ENCODE measurements at regions not wholly inside any gene's neighbourhood (a gene's known extent, or its start where the extent isn't known, plus 50 kb on each side); places are given as distances from the start of the nearest gene placed in this dataset.

DNA sequence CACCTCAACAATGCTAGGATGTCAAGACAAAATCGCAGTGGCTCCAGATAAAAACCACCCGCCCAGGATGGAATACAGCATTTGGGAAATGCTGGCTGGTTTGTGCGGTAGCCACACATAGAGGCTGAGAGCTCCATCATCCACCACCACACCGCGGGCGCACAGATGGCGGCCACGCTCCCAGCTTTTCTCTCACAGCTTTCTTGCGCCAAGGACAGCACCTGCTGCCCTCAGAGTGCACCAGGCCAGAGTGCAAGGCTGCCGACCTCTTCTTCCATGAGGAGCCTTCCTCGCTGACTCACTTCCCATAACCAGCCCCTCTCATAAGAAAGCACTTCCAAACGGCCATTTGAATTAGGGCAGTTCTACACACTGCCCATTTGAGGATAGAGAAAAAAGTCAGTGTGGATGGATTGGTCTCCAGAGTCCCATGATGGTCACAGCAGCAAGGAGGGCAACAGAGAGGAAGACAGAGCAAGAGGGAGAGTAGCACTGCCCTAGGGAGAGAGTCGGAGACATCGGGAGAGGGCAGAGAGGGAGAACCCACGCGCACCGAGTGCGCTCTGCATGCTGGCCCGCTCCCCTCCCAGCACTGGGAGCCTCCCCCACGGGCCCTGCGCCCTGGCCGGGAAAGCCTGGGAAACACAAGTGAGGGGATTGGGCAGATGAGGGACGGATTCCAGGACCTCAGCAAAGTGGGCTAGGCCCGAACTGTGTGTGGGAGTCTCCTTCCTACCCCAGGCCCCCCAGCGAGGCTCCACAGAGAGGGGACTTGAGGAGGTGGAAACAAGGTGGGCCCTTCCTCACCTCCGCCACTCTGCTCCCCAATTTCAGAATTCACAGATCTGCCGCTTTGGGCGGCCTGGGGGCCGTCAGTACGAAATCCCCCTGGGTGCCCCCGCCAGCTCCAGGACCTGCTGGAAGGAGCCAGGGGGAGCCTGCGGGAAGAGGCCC, 156.9 kb downstream of the USP12 start:
- Mint-ChIP-seq H3K4me3 (no peak overlapping the region), H3K27ac (no peak overlapping the region), H3K27me3 (ENCODE audit: insufficient read depth) (peaks cover 17% of the 10 kb centered on the region), H3K4me1 (ENCODE audit: low read depth) (no peaks in the 10 kb centered on the region), H3K36me3 (ENCODE audit: low read depth) (no peaks in the 10 kb centered on the region), H3K9me3 (no peaks in the 10 kb centered on the region)
- DNase-seq (ENCODE audit: low spot score), result no peak
- intact Hi-C loops (cut with micrococcal nuclease), result no loop called here

DNA sequence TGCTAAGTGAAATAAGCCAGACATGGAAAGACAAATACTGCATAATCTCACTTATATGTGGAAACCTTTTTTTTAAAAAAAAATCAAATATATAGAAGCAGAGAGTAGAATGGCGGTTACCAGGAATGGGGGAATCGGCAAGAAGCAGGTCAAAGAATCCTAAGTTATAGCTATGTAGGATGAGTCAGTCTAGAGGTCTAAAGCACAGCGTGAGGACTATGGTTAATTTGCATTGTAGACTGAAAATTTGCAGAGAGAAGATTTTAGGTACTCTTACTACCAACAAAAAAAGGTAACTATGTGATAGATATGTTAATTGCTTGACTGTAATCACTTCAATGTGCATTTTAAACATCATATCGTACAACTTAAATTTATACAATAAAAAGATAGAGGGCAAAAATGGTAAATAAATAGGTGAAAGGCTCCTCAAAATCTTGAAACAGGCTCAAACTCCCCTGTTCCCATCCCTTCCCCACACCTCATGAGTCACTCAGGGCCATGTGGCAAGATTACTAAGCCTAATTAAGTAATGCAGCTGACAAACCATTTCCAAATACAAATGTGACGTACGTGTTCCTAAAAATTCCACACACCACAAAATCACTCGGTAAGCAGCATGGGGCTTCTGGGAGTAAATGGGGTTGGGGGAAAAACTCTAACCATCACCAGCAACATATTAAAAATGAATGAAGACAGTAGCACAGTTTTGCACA, 159.0 kb downstream of the USP12 start:
- H3K27ac Mint-ChIP-seq, result no peak overlapping the region
- no peaks in the 10 kb centered on the region for H3K4me1 Mint-ChIP-seq (ENCODE audit: low read depth)
- H3K27me3 Mint-ChIP-seq (ENCODE audit: insufficient read depth), result peaks cover 24% of the 10 kb centered on the region
- H3K4me3 Mint-ChIP-seq, result no peak overlapping the region
- H3K36me3 Mint-ChIP-seq (ENCODE audit: low read depth), result no peaks in the 10 kb centered on the region
- intact Hi-C loops (cut with micrococcal nuclease), result no loop called here
- DNase-seq (ENCODE audit: low spot score), result no peak
- H3K9me3 Mint-ChIP-seq, result no peaks in the 10 kb centered on the region

DNA sequence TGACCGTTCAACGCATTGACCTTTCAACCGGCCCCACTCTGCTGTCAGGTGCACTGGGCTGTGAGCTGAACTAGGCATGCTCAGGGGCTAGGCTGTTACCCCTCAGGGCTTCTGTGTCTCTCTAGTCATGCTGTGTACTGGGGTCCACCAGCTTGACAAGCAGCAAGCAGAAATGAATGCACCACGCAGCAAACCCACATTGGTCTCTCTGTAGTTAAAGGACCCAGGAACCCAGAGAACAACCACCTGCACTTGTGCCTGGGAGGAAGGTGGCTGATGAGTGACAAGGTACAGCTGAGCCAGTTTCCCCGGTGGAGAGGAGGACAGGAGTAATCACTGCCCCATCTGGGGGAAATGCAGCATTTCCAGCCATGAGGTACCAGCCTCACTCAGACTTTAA, 159.9 kb downstream of the USP12 start:
- H3K9me3 Mint-ChIP-seq, result no peaks in the 10 kb centered on the region

DNA sequence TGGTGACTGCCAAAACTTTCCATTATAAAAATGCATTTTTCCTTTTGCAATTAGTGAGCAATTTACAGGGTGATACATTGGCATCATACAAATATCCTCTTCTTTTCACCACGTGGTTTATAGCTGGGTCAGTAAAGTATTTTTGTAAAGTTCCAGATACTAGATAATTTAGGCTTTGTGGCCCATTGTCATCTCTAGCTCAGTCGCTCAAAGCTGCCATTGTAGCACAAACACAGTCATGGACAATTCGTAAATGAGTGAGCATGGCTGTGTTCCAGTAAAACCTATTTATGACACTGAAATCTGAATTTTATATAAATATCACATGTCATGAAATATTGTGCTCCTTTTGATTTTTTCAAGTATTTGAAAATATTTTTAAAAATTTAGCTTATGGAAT, 162.9 kb downstream of the USP12 start:
- no peak overlapping the region for H3K4me3 Mint-ChIP-seq
- intact Hi-C loops (cut with micrococcal nuclease), result no loop called here
- no peak for DNase-seq (ENCODE audit: low spot score)
- H3K9me3 Mint-ChIP-seq, result no peaks in the 10 kb centered on the region
- H3K4me1 Mint-ChIP-seq (ENCODE audit: low read depth), result peaks cover 7% of the 10 kb centered on the region
- H3K27ac Mint-ChIP-seq, result no peak overlapping the region
- no peaks in the 10 kb centered on the region for H3K36me3 Mint-ChIP-seq (ENCODE audit: low read depth)
- peaks cover 25% of the 10 kb centered on the region for H3K27me3 Mint-ChIP-seq (ENCODE audit: insufficient read depth)

More for the DNA sequence above, 159.9 kb downstream of the USP12 start:
- Mint-ChIP-seq H3K4me1 (ENCODE audit: low read depth) (no peaks in the 10 kb centered on the region), H3K36me3 (ENCODE audit: low read depth) (no peaks in the 10 kb centered on the region), H3K4me3 (no peak overlapping the region), H3K27ac (no peak overlapping the region), H3K27me3 (ENCODE audit: insufficient read depth) (peaks cover 27% of the 10 kb centered on the region)
- DNase-seq (ENCODE audit: low spot score), result no peak
- intact Hi-C loops (cut with micrococcal nuclease), result no loop called here

DNA sequence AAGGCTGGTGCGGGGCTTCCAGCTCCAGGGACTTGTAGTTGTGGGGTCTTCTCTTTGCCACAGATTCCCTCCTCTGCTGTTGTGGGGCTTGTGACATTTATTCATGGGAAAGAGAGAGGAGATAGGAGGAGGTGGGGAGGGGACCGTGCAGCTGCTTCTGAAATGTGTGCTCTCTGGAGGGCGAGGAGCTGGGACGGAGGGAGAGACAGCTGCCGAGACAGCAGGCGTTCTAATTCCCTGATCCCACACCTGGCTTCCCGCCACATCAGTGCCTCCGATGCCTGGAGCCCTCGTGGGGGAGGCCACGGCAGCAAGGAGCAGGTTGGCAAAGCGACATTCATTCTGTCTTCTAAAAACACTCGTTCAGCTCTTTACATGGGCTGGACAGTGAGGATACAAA, 164.4 kb downstream of the USP12 start:
- Mint-ChIP-seq H3K27me3 (ENCODE audit: insufficient read depth) (peaks cover 26% of the 10 kb centered on the region), H3K9me3 (no peaks in the 10 kb centered on the region), H3K36me3 (ENCODE audit: low read depth) (no peaks in the 10 kb centered on the region), H3K4me3 (no peak overlapping the region), H3K4me1 (ENCODE audit: low read depth) (peaks cover 7% of the 10 kb centered on the region), H3K27ac (no peak overlapping the region)
- intact Hi-C loops (cut with micrococcal nuclease), result no loop called here
- no peak for DNase-seq (ENCODE audit: low spot score)

DNA sequence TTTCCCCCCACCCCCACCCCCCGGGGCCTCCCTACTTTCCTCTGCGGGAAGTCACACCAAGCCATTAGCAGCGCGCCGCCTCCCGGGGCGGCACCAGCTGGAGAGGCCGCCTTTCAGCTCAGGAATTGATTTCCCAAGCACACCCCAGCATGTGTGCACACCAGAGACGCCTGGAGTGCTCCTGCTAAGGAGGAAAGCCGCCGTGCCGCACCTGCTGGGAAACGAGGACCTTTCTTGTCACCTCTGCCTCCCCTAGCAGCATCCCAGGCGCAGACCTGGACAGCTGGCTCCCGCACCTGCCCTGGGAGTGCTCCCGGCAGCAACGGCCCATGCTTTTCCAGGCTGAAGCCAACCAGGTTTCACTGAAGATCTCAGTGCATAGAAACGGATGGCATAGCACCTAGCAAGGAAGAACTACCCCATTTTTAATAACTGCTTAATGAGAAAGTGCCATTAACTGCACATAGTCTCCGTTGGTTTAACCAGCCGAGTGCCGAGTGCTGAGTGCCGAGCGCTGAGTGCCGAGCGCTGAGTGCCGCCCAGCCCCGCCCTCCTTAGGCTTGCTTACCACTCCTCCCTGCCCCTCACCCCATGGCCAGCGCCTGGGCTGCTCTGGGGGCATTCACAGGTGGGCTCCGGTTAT, 165.0 kb downstream of the USP12 start:
- H3K4me3 Mint-ChIP-seq, result no peak overlapping the region
- H3K27me3 Mint-ChIP-seq (ENCODE audit: insufficient read depth), result peaks cover 26% of the 10 kb centered on the region
- no peaks in the 10 kb centered on the region for H3K9me3 Mint-ChIP-seq
- DNase-seq (ENCODE audit: low spot score), result no peak
- no peaks in the 10 kb centered on the region for H3K36me3 Mint-ChIP-seq (ENCODE audit: low read depth)
- H3K4me1 Mint-ChIP-seq (ENCODE audit: low read depth), result peaks cover 7% of the 10 kb centered on the region
- intact Hi-C loops (cut with micrococcal nuclease), result no loop called here
- no peak overlapping the region for H3K27ac Mint-ChIP-seq

DNA sequence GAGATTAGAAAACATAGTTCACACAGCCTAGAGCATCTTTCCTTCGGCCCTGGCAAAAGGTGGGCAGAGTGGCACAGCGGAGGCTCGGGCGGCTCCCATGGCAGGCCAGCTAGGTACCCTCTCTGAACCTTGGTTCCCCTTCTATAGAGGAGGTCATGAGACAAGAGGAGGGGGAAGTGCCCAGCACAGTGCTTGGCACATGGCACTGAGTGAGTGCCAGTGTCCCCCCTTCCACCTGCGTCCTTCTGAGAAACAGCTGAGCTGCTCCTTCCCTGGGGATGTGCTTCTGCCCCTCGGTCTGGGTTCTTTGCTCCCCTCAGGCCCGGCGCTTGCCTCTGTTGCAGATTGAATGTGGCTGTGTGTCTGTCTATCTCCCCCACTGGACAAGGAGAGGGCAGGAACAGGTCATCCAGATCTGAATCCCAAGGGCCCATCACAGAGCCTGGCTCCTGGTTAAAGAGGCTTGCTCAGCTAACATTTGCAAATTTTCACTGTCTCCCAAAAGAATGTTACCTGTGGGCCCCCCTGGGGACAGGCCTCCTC, 165.6 kb downstream of the USP12 start:
- H3K27me3 Mint-ChIP-seq (ENCODE audit: insufficient read depth), result peaks cover 29% of the 10 kb centered on the region
- H3K27ac Mint-ChIP-seq, result no peak overlapping the region
- H3K4me1 Mint-ChIP-seq (ENCODE audit: low read depth), result peaks cover 7% of the 10 kb centered on the region
- H3K4me3 Mint-ChIP-seq, result no peak overlapping the region
- DNase-seq (ENCODE audit: low spot score), result no peak
- no peaks in the 10 kb centered on the region for H3K9me3 Mint-ChIP-seq
- intact Hi-C loops (cut with micrococcal nuclease), result no loop called here
- H3K36me3 Mint-ChIP-seq (ENCODE audit: low read depth), result no peaks in the 10 kb centered on the region

DNA sequence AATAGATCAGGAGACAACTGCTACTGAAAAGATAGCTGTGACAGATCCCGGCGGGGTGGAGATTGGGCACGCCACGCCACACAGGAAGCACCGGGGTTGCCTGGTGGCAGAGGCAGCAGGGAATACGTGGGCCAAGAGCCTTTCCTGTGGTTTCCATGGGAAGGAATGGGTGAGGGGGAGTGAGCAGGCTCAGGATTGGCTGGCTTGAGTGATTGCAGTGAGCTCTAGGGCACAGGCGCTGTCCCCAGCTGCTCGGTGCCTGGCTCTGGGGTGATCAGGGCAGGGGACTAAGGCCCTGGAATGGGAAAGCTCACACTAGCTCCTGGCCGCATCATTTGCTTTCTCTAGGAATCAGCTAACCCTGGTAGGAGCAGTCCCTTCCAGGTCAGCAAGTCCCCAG, 166.1 kb downstream of the USP12 start:
- H3K9me3 Mint-ChIP-seq, result no peaks in the 10 kb centered on the region
- intact Hi-C loops (cut with micrococcal nuclease), result no loop called here
- no peak overlapping the region for H3K4me3 Mint-ChIP-seq
- H3K27me3 Mint-ChIP-seq (ENCODE audit: insufficient read depth), result peaks cover 30% of the 10 kb centered on the region
- no peak overlapping the region for H3K27ac Mint-ChIP-seq
- H3K36me3 Mint-ChIP-seq (ENCODE audit: low read depth), result no peaks in the 10 kb centered on the region
- no peak for DNase-seq (ENCODE audit: low spot score)
- H3K4me1 Mint-ChIP-seq (ENCODE audit: low read depth), result peaks cover 7% of the 10 kb centered on the region

DNA sequence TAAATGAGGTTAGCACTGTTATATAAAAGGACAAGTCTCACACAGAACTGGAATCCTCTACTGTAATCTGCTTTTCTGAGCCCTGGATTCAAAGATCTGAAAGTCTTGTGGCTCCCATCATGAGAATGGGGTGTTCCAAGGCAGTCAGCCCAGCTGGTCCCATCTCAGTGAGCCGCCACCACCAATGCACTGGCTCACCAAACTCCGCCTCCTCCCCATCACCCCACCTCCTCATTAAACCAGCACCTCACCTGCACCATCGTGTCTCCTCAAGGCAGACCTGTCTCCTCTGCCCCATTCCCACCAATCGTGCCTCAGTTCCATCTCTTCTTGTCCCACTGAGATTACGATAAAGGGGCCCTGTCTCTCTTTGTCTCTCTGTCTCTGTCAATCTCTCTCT, 166.7 kb downstream of the USP12 start:
- DNase-seq (ENCODE audit: low spot score), result no peak
- intact Hi-C loops (cut with micrococcal nuclease), result no loop called here
- no peaks in the 10 kb centered on the region for H3K9me3 Mint-ChIP-seq
- H3K27me3 Mint-ChIP-seq (ENCODE audit: insufficient read depth), result peaks cover 30% of the 10 kb centered on the region
- no peak overlapping the region for H3K27ac Mint-ChIP-seq
- no peaks in the 10 kb centered on the region for H3K36me3 Mint-ChIP-seq (ENCODE audit: low read depth)
- peaks cover 7% of the 10 kb centered on the region for H3K4me1 Mint-ChIP-seq (ENCODE audit: low read depth)
- H3K4me3 Mint-ChIP-seq, result no peak overlapping the region

DNA sequence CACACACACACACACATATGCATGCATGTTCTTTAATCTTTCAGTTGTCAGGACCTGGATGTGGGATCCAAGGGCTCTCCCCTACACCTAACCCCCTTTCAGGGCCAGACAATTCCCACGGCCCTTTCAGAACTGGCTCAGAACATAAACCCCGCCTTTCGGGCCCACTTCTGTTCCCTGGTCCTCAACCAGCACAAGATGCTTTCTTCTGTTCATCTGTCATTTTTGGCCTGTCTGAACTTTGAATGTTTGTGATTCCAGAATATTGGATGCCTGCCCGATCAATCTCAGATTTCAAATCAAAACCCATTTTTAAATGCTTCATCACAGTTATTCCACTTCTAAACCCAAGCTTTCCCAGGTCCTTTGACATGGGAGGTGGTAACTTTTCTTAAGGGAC, 167.3 kb downstream of the USP12 start:
- intact Hi-C loops (cut with micrococcal nuclease), result no loop called here
- peaks cover 28% of the 10 kb centered on the region for H3K27me3 Mint-ChIP-seq (ENCODE audit: insufficient read depth)
- H3K4me1 Mint-ChIP-seq (ENCODE audit: low read depth), result peaks cover 7% of the 10 kb centered on the region
- H3K4me3 Mint-ChIP-seq, result no peak overlapping the region
- no peak overlapping the region for H3K27ac Mint-ChIP-seq
- H3K36me3 Mint-ChIP-seq (ENCODE audit: low read depth), result no peaks in the 10 kb centered on the region
- DNase-seq (ENCODE audit: low spot score), result no peak
- H3K9me3 Mint-ChIP-seq, result no peaks in the 10 kb centered on the region

DNA sequence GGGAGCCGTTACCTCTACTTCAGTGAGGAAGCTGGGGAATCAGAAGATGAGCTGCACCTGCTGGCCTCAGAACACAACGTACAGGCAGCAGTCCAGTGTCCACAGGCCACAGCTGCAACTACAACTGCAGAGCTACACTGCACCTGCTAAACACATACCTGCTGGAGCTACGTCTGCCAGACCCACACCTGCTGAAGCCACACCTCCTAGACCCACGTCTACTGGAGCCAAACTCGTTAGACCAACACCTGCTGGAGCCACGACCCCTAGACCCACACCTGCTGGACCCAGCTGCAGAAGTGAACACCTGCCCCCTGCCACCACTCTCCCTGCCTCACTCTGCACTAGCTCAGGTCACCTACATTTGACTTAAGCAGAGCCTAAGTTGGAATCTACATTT, 169.9 kb downstream of the USP12 start:
- no peak overlapping the region for H3K27ac Mint-ChIP-seq
- H3K4me3 Mint-ChIP-seq, result no peak overlapping the region
- no peak for DNase-seq (ENCODE audit: low spot score)
- intact Hi-C loops (cut with micrococcal nuclease), result no loop called here
- H3K36me3 Mint-ChIP-seq (ENCODE audit: low read depth), result no peaks in the 10 kb centered on the region
- H3K27me3 Mint-ChIP-seq (ENCODE audit: insufficient read depth), result peaks cover 13% of the 10 kb centered on the region
- no peaks in the 10 kb centered on the region for H3K9me3 Mint-ChIP-seq
- peaks cover 14% of the 10 kb centered on the region for H3K4me1 Mint-ChIP-seq (ENCODE audit: low read depth)

DNA sequence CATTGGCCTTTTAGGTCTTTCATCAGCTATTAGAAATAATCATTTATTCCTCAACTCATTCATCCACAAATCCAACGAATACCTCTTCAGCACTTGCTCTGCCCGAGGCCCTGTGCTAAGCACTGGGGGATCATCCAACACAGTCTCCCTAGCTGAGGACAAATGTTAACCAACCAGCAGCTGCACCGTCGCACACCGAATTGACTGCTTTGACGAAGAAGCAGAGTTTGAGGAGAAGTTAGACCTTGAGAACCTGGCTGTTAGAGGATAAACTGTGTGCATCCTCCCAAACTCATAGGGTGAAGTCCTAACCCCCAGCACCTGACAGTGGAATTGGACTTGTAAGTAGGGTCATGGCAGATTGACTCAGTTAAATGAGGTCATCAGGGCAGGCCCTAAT, 170.9 kb downstream of the USP12 start:
- Mint-ChIP-seq H3K27ac (no peak overlapping the region), H3K36me3 (ENCODE audit: low read depth) (no peaks in the 10 kb centered on the region), H3K27me3 (ENCODE audit: insufficient read depth) (peaks cover 13% of the 10 kb centered on the region), H3K4me1 (ENCODE audit: low read depth) (peaks cover 14% of the 10 kb centered on the region), H3K4me3 (no peak overlapping the region), H3K9me3 (no peaks in the 10 kb centered on the region)
- intact Hi-C loops (cut with micrococcal nuclease), result no loop called here
- no peak for DNase-seq (ENCODE audit: low spot score)

DNA sequence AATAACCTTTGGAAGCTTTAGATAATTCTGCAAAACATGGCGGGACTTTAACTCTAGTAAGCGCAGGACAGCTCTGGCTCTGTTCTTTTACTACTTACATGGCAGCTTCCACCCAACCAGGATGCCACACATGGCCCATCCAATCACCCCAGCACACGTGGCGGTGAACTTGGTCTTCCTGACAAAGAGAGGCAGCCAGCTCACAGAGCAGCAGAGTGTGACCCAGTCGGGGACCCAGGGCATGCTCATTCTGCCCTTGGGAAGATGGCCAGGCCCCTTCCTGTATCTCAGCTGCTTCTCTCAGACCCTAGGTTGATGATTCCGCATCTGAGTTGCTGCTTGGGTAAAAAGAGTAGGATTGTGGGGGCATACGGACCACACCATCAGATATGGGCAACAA, 172.1 kb downstream of the USP12 start:
- H3K9me3 Mint-ChIP-seq, result no peaks in the 10 kb centered on the region
- H3K36me3 Mint-ChIP-seq (ENCODE audit: low read depth), result no peaks in the 10 kb centered on the region
- no peak overlapping the region for H3K4me3 Mint-ChIP-seq
- no peak overlapping the region for H3K27ac Mint-ChIP-seq
- DNase-seq (ENCODE audit: low spot score), result no peak
- peaks cover 11% of the 10 kb centered on the region for H3K27me3 Mint-ChIP-seq (ENCODE audit: insufficient read depth)
- intact Hi-C loops (cut with micrococcal nuclease), result no loop called here
- peaks cover 8% of the 10 kb centered on the region for H3K4me1 Mint-ChIP-seq (ENCODE audit: low read depth)
